Esophagus squamous epithelium (tissue), 4 donors: ENCODE measurements at regions not wholly inside any gene's neighbourhood (a gene's known extent, or its start where the extent isn't known, plus 50 kb on each side); places are given as distances from the start of the nearest gene placed in this dataset.

ENCODE experiments used
- CTCF ChIP-seq, 6 experiments: fragments of 450-650 bp in 4 of 6; fragments of 200-600 bp in 2 of 6; sonication (generic) in 2 of 6; IDR thresholded peaks; one replicate each; pipeline ENCODE4 v1.5.1; 2016 to 2019; ENCODE audit warnings: antibody characterized with exemption in 6 of 6, mild to moderate bottlenecking in 4 of 6, moderate library complexity in 4 of 6
- POLR2A ChIP-seq, 4 donors: fragments of 450-650 bp; IDR thresholded peaks; one replicate each; pipeline ENCODE4 v1.6.1; 2017; ENCODE audit warnings: antibody characterized with exemption in 4 of 4, mild to moderate bottlenecking in 4 of 4, moderate library complexity in 3 of 4

- TF ChIP-seq POLR2A (IDR thresholded peaks at IDR 0.05) (no peak), CTCF (IDR thresholded peaks at IDR 0.05) (no peak)
Observed at GRCh38 chr5:24831989-24832388, 187.2 kb upstream of the CDH10 start.
